H9 (cell line): ENCODE measurements at regions not wholly inside any gene's neighbourhood (a gene's known extent, or its start where the extent isn't known, plus 50 kb on each side); places are given as distances from the start of the nearest gene placed in this dataset.

ENCODE experiments used
- DNase-seq: peaks from one replicate; pipeline ENCODE4 v3.0.0-alpha.2; 2017
- H2AFZ ChIP-seq: one replicate; pipeline ENCODE4 v1.6.1; 2013; ENCODE audit warnings: mild to moderate bottlenecking, low read length, control low read depth, moderate library complexity
- H2AK5ac ChIP-seq: 2 replicates; pipeline ENCODE4 v1.6.1; 2013; ENCODE audit warnings: low read length, control low read depth, mixed read lengths; ENCODE audit not compliant: insufficient read length
- H2BK120ac ChIP-seq: one replicate; pipeline ENCODE4 v1.6.1; 2013; ENCODE audit warnings: low read depth, mild to moderate bottlenecking, low read length, control low read depth, inconsistent platforms; ENCODE audit not compliant: poor library complexity, severe bottlenecking
- H2BK12ac ChIP-seq: 2 replicates; pipeline ENCODE4 v1.6.1; 2013; ENCODE audit warnings: low read length, control low read depth, mixed read lengths, low read depth; ENCODE audit not compliant: insufficient read length
- H2BK15ac ChIP-seq: 2 replicates; pipeline ENCODE4 v1.6.1; 2013; ENCODE audit warnings: low read depth, low read length, control low read depth
- H2BK20ac ChIP-seq: one replicate; pipeline ENCODE4 v1.6.1; 2013; ENCODE audit warnings: low read depth, mild to moderate bottlenecking, low read length, control low read depth, inconsistent platforms; ENCODE audit not compliant: poor library complexity, severe bottlenecking
- H2BK5ac ChIP-seq: 2 replicates; pipeline ENCODE4 v1.6.1; 2013; ENCODE audit warnings: low read length, control low read depth, mixed read lengths; ENCODE audit not compliant: insufficient read length
- H3K14ac ChIP-seq: 2 replicates; pipeline ENCODE4 v1.6.1; 2013; ENCODE audit warnings: low read length, control low read depth; ENCODE audit not compliant: insufficient read depth
- H3K18ac ChIP-seq: 2 replicates; pipeline ENCODE4 v1.6.1; 2013; ENCODE audit warnings: low read depth, mild to moderate bottlenecking, mixed read lengths, low read length, control low read depth; ENCODE audit not compliant: insufficient read length
- H3K23ac ChIP-seq: 2 replicates; pipeline ENCODE4 v1.6.1; 2013; ENCODE audit warnings: low read length, control low read depth, mixed read lengths, low read depth; ENCODE audit not compliant: insufficient read length
- H3K23me2 ChIP-seq: 2 replicates; pipeline ENCODE4 v1.6.1; 2013; ENCODE audit warnings: low read depth, mild to moderate bottlenecking, mixed read lengths, low read length, control low read depth; ENCODE audit not compliant: insufficient read length, poor library complexity, severe bottlenecking
- H3K27ac ChIP-seq: 2 replicates; pipeline ENCODE4 v1.5.1; 2013; ENCODE audit warnings: low read length, control low read depth, mixed read lengths, low read depth; ENCODE audit not compliant: insufficient read length
- H3K27me3 ChIP-seq: 2 replicates; pipeline ENCODE4 v1.6.1; 2013; ENCODE audit warnings: low read length, control low read depth, inconsistent platforms; ENCODE audit not compliant: insufficient read depth
- H3K4ac ChIP-seq: 2 replicates; pipeline ENCODE4 v1.6.1; 2013; ENCODE audit warnings: low read depth, mild to moderate bottlenecking, control low read depth, inconsistent platforms, low read length, moderate library complexity
- H3K4me1 ChIP-seq: 2 replicates; pipeline ENCODE4 v1.6.1; 2013; ENCODE audit warnings: low read length, control low read depth, inconsistent platforms; ENCODE audit not compliant: insufficient read depth
- H3K4me2 ChIP-seq: 2 replicates; pipeline ENCODE4 v1.6.1; 2013; ENCODE audit warnings: low read length, control low read depth, mixed read lengths; ENCODE audit not compliant: insufficient read length, insufficient read depth
- H3K56ac ChIP-seq: 2 replicates; pipeline ENCODE4 v1.6.1; 2013; ENCODE audit warnings: low read depth, mild to moderate bottlenecking, mixed read lengths, low read length, control low read depth; ENCODE audit not compliant: insufficient read length
- H3K79me1 ChIP-seq: 2 replicates; pipeline ENCODE4 v1.6.1; 2013; ENCODE audit warnings: low read depth, mild to moderate bottlenecking, moderate library complexity, low read length, control low read depth, inconsistent platforms; ENCODE audit not compliant: insufficient read depth, poor library complexity, severe bottlenecking
- H3K79me2 ChIP-seq: 2 replicates; pipeline ENCODE4 v1.6.1; 2013; ENCODE audit warnings: low read length, control low read depth, inconsistent platforms; ENCODE audit not compliant: insufficient read depth
- H3K9ac ChIP-seq: 2 replicates; pipeline ENCODE4 v1.6.1; 2013; ENCODE audit warnings: low read length, control low read depth, mixed read lengths; ENCODE audit not compliant: insufficient read length; ENCODE audit errors: extremely low read depth
- H3K9me3 ChIP-seq: one replicate; pipeline ENCODE4 v1.6.1; 2013; ENCODE audit warnings: low read depth, low read length, inconsistent platforms; ENCODE audit not compliant: control insufficient read depth
- H3T11ph ChIP-seq: one replicate; pipeline ENCODE4 v1.6.1; 2013; ENCODE audit warnings: mild to moderate bottlenecking, low read length, control low read depth, inconsistent platforms
- H4K20me1 ChIP-seq: one replicate; pipeline ENCODE4 v1.6.1; 2013; ENCODE audit not compliant: control insufficient read depth, insufficient read length, insufficient read depth
- H4K5ac ChIP-seq: 2 replicates; pipeline ENCODE4 v1.6.1; 2013; ENCODE audit warnings: low read depth, mild to moderate bottlenecking, mixed read lengths, low read length, control low read depth; ENCODE audit not compliant: insufficient read length
- H4K8ac ChIP-seq: replicated peaks from 2 replicates; pipeline ENCODE4 v1.6.1; 2013; ENCODE audit warnings: low read length, control low read depth, mixed read lengths, low read depth; ENCODE audit not compliant: insufficient read length
- H4K91ac ChIP-seq: 2 replicates; pipeline ENCODE4 v1.6.1; 2013; ENCODE audit warnings: low read depth, mild to moderate bottlenecking, moderate library complexity, mixed read lengths, low read length, control low read depth; ENCODE audit not compliant: insufficient read length
- H3K27ac Mint-ChIP-seq, 3 experiments: 2 replicates in 2 of 3; 3 replicates in 1 of 3; pipeline ENCODE4 v1.8.0; 2020 to 2021; ENCODE audit warnings: mixed read lengths in 3 of 3, mild to moderate bottlenecking in 1 of 3, moderate library complexity in 1 of 3
- H3K27me3 Mint-ChIP-seq: 2 replicates; pipeline ENCODE4 v1.8.0; 2021; ENCODE audit warnings: low read depth, mild to moderate bottlenecking, moderate library complexity, mixed read lengths
- H3K36me3 Mint-ChIP-seq, 3 experiments: 2 replicates in 2 of 3; 3 replicates in 1 of 3; pipeline ENCODE4 v1.8.0; 2020 to 2021; ENCODE audit warnings: low read depth in 3 of 3, mixed read lengths in 3 of 3; ENCODE audit not compliant: insufficient read depth in 1 of 3
- H3K4me1 Mint-ChIP-seq, 2 experiments: 2 replicates each; pipeline ENCODE4 v1.8.0; 2020; ENCODE audit warnings: mixed read lengths in 2 of 2
- H3K4me3 Mint-ChIP-seq, 2 experiments: 2 replicates in 1 of 2; 3 replicates in 1 of 2; pipeline ENCODE4 v1.8.0; 2020 to 2021; ENCODE audit warnings: mild to moderate bottlenecking in 2 of 2, mixed read lengths in 2 of 2, moderate library complexity in 1 of 2
- H3K9me3 Mint-ChIP-seq, 2 experiments: 2 replicates in 1 of 2; 3 replicates in 1 of 2; pipeline ENCODE4 v1.8.0; 2020; ENCODE audit warnings: mild to moderate bottlenecking in 2 of 2, mixed read lengths in 2 of 2, moderate library complexity in 1 of 2
- CTCF ChIP-seq: fragments of 200-600 bp; sonication (generic); conservative IDR thresholded peaks from 3 replicates; pipeline ENCODE4 v1.8.0; 2021; ENCODE audit warnings: antibody characterized with exemption, mild to moderate bottlenecking
- WGBS: extraction: QIAGEN DNeasy Blood & Tissue Kit; methylation state at CpG from one replicate; pipeline ENCODE4 v1.1.7; 2013; ENCODE audit warnings: missing lambda C conversion rate, low lambda C conversion rate, mixed read lengths; ENCODE audit not compliant: insufficient read length; ENCODE audit errors: extremely low coverage; 5-methylcytosine and 5-hydroxymethylcytosine counted together

DNA sequence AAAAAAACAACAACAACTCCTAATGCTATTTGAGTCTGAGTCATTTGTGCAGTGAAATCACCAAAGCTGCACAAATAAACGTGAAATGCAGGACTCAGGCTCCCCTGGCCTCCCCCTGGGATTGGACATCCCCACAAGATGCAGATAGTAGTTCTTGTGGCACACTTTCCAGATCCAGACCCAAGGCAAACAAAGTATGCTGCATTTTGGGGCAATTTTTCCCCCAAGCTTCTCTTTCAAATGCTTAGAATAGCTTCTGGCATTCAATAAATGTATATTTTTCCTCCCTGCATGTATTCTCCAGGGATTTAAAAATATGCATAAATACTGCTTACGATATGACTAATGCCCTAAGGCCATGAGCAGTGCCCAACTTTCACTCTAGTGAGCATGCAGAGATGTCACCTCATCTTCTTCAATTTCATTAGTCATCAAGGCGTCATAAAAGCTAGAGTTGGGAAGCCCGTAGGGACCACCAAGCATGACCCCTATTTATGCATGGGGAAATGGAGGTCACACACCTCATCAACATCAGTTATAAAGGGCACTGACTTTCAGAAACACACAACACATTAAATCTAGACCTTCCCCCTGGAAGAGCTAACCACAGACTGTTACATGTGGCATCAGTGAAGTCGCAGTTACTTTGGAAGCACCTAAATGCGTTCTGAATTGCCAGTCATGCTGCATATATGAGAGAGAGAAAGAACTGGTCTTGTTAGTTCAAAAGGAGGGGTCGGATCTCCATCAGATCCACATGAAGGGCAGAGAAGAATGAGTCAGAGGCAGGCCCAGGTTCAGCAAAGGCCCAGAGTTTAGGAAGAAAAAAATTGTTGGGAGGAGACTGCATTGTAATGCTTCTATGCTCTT lies 374.1 kb downstream of the LPIN1 start:
- H3K27me3 ChIP-seq = no peaks in the 10 kb centered on the region
- no peak overlapping the region for H4K8ac ChIP-seq
- H3K56ac ChIP-seq = no peak overlapping the region
- no peaks in the 10 kb centered on the region for H3K79me2 ChIP-seq
- H2BK15ac ChIP-seq = no peak overlapping the region
- WGBS = no CpG with 5 or more reads among the region's 7 CpGs
- H3K4ac ChIP-seq = no peak overlapping the region
- H3K27ac Mint-ChIP-seq = no peak overlapping the region
- no peak overlapping the region for H2BK120ac ChIP-seq
- H3K79me1 ChIP-seq = no peaks in the 10 kb centered on the region
- no peak overlapping the region for H3T11ph ChIP-seq
- no peaks in the 10 kb centered on the region for H3K23me2 ChIP-seq
- H2AK5ac ChIP-seq = no peak overlapping the region
- H3K4me1 Mint-ChIP-seq = peaks cover 6 to 8% of the 10 kb centered on the region in 2 experiments
- no peak overlapping the region for H2BK5ac ChIP-seq
- no peak overlapping the region for H4K5ac ChIP-seq
- no peak overlapping the region for H3K4me3 Mint-ChIP-seq
- no peaks in the 10 kb centered on the region for H3K27me3 Mint-ChIP-seq
- H2BK12ac ChIP-seq = no peak overlapping the region
- no peak overlapping the region for H3K9ac ChIP-seq
- DNase-seq = no peak
- H2AFZ ChIP-seq = no peak overlapping the region
- no peak overlapping the region for H4K91ac ChIP-seq
- H3K18ac ChIP-seq = no peak overlapping the region
- no peak overlapping the region for H3K27ac ChIP-seq
- H3K14ac ChIP-seq = no peak overlapping the region
- H2BK20ac ChIP-seq = no peak overlapping the region
- H3K9me3 Mint-ChIP-seq = no peaks in the 10 kb centered on the region
- no peak overlapping the region for H3K4me2 ChIP-seq
- H3K36me3 Mint-ChIP-seq = no peaks in the 10 kb centered on the region
- TF ChIP-seq CTCF = no peak
- no peaks in the 10 kb centered on the region for H4K20me1 ChIP-seq
- no peaks in the 10 kb centered on the region for H3K9me3 ChIP-seq
- peaks cover 3% of the 10 kb centered on the region; the same call in 1 of the 2 replicates for H3K4me1 ChIP-seq
- H3K23ac ChIP-seq = no peak overlapping the region
